ENCODE measurements at regions not wholly inside any gene's neighbourhood (a gene's known extent, or its start where the extent isn't known, plus 50 kb on each side); places are given as distances from the start of the nearest gene placed in this dataset.

DNA sequence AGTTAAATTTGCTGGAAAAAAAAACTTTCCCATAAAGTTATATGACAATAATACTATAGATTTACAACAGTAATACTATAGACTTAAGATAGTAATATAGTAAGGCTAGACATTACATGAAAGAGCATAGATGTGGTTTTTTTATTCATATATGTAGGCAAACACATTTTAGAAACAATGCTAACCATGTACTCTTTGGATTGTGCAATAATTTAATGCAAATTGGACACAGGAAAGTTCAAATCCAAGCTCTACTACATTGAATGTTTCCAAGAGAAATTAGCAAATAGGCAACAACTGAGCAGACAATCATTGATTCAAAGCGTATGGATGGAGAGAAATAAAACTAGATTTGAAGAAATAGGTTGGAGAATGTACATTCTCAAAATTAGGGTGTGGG, 469.2 kb downstream of the CNTN3 start:
- TF ChIP-seq, protein P1, sequence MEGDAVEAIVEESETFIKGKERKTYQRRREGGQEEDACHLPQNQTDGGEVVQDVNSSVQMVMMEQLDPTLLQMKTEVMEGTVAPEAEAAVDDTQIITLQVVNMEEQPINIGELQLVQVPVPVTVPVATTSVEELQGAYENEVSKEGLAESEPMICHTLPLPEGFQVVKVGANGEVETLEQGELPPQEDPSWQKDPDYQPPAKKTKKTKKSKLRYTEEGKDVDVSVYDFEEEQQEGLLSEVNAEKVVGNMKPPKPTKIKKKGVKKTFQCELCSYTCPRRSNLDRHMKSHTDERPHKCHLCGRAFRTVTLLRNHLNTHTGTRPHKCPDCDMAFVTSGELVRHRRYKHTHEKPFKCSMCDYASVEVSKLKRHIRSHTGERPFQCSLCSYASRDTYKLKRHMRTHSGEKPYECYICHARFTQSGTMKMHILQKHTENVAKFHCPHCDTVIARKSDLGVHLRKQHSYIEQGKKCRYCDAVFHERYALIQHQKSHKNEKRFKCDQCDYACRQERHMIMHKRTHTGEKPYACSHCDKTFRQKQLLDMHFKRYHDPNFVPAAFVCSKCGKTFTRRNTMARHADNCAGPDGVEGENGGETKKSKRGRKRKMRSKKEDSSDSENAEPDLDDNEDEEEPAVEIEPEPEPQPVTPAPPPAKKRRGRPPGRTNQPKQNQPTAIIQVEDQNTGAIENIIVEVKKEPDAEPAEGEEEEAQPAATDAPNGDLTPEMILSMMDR (IDR thresholded peaks at IDR 0.05): no peak
- no peak for TF ChIP-seq POLR2A (IDR thresholded peaks at IDR 0.05)
- TF ChIP-seq EP300 (IDR thresholded peaks at IDR 0.05): no peak
- TF ChIP-seq POLR2AphosphoS5 (IDR thresholded peaks at IDR 0.05): no peak

Measured in upper lobe of left lung (tissue), 4 donors.